IMR-90 (cell line): ENCODE measurements at regions not wholly inside any gene's neighbourhood (a gene's known extent, or its start where the extent isn't known, plus 50 kb on each side); places are given as distances from the start of the nearest gene placed in this dataset.

Experiments used
- ATAC-seq: fragments of 200-7000 bp; cut with Tn5 transposase; 2 replicates; pipeline ENCODE4 v1.9.1; 2020; ENCODE audit warnings: low read depth, mild to moderate bottlenecking, moderate library complexity
- BruUV-seq: library from RNA; stranded (reverse); fragments of 400-500 nt; replicated peaks from 2 replicates; lab custom pipeline; 2021; lab: Mats Ljungman, UMichigan
- CTCF ChIA-PET: fragments of 300-600 bp; formaldehyde crosslinking; extraction: SDS; loops from one replicate; lab custom pipeline; 2021; ENCODE audit warnings: antibody characterized with exemption; lab: Yijun Ruan, JAX
- POLR2A ChIA-PET: fragments of 300-600 bp; sonication (Branson Sonifier 250); formaldehyde crosslinking; loops from one replicate; lab custom pipeline; 2022; ENCODE audit warnings: antibody characterized with exemption; ENCODE audit not compliant: unreplicated experiment; lab: Charles Lee
- DNase-seq: peaks from one replicate; pipeline ENCODE4 v3.0.0; 2013
- H2AFZ ChIP-seq: replicated peaks from 2 replicates; pipeline ENCODE3; 2013; ENCODE audit warnings: low read length, mild to moderate bottlenecking; ENCODE audit not compliant: poor library complexity
- H2AK5ac ChIP-seq: 2 replicates; pipeline ENCODE4 v1.6.1; 2013; ENCODE audit warnings: low read depth, low read length, inconsistent platforms
- H2AK9ac ChIP-seq: replicated peaks from 2 replicates; pipeline ENCODE3; 2013; ENCODE audit warnings: mild to moderate bottlenecking, low read depth, low read length, moderate library complexity; ENCODE audit not compliant: poor library complexity
- H2BK120ac ChIP-seq: 2 replicates; pipeline ENCODE4 v1.6.1; 2013; ENCODE audit warnings: low read depth, low read length, inconsistent platforms
- H2BK15ac ChIP-seq: 3 replicates; pipeline ENCODE4 v1.6.1; 2013; ENCODE audit warnings: low read depth, low read length, inconsistent platforms
- H2BK20ac ChIP-seq: 2 replicates; pipeline ENCODE4 v1.6.1; 2013; ENCODE audit warnings: low read depth, mild to moderate bottlenecking, inconsistent platforms, low read length, moderate library complexity
- H2BK5ac ChIP-seq: 2 replicates; pipeline ENCODE4 v1.6.1; 2013; ENCODE audit warnings: mild to moderate bottlenecking, low read depth, low read length, inconsistent platforms; ENCODE audit not compliant: poor library complexity, severe bottlenecking
- H3K14ac ChIP-seq: replicated peaks from 2 replicates; pipeline ENCODE4 v1.6.1; 2013; ENCODE audit warnings: low read depth, low read length, inconsistent platforms
- H3K18ac ChIP-seq: 2 replicates; pipeline ENCODE4 v1.6.1; 2013; ENCODE audit warnings: low read depth, low read length, control low read depth
- H3K23ac ChIP-seq: 2 replicates; pipeline ENCODE4 v1.6.1; 2013; ENCODE audit warnings: low read depth, low read length, inconsistent platforms
- H3K27ac ChIP-seq: 2 replicates; pipeline ENCODE4 v1.5.1; 2013; ENCODE audit warnings: mild to moderate bottlenecking, control low read depth, low read length; ENCODE audit not compliant: insufficient read depth
- H3K27me3 ChIP-seq: 2 replicates; pipeline ENCODE4 v1.6.1; 2013; ENCODE audit warnings: low read length; ENCODE audit not compliant: control insufficient read depth, insufficient read depth
- H3K36me3 ChIP-seq: 2 replicates; pipeline ENCODE4 v1.6.1; 2013; ENCODE audit warnings: low read length, mixed read lengths; ENCODE audit not compliant: control insufficient read depth, insufficient read depth
- H3K4ac ChIP-seq: 2 replicates; pipeline ENCODE4 v1.6.1; 2013; ENCODE audit warnings: low read depth, low read length, inconsistent platforms
- H3K4me1 ChIP-seq: 2 replicates; pipeline ENCODE4 v1.6.1; 2013; ENCODE audit warnings: low read length, mixed read lengths; ENCODE audit not compliant: control insufficient read depth, insufficient read depth
- H3K4me2 ChIP-seq: 2 replicates; pipeline ENCODE4 v1.6.1; 2013; ENCODE audit warnings: low read depth, mild to moderate bottlenecking, control low read depth, low read length, moderate library complexity
- H3K4me3 ChIP-seq: 2 replicates; pipeline ENCODE4 v1.5.1; 2013; ENCODE audit warnings: low read depth, mild to moderate bottlenecking, control low read depth, low read length, moderate library complexity; ENCODE audit not compliant: insufficient read depth
- H3K56ac ChIP-seq: 2 replicates; pipeline ENCODE4 v1.6.1; 2013; ENCODE audit warnings: low read length, inconsistent platforms; ENCODE audit not compliant: insufficient read depth; ENCODE audit errors: extremely low read depth
- H3K79me1 ChIP-seq, 2 experiments: 2 replicates each; pipeline ENCODE4 v1.6.1; 2013; ENCODE audit warnings: low read length in 2 of 2, inconsistent platforms in 1 of 2, low read depth in 1 of 2
- H3K9ac ChIP-seq: 2 replicates; pipeline ENCODE4 v1.6.1; 2013; ENCODE audit warnings: low read depth, low read length, control low read depth
- H3K9me1 ChIP-seq: 2 replicates; pipeline ENCODE4 v1.6.1; 2013; ENCODE audit warnings: low read length, inconsistent platforms; ENCODE audit not compliant: insufficient read depth
- H3K9me3 ChIP-seq: 2 replicates; pipeline ENCODE4 v1.6.1; 2013; ENCODE audit warnings: low read length; ENCODE audit not compliant: control insufficient read depth, insufficient read depth
- H4K20me1 ChIP-seq: 2 replicates; pipeline ENCODE4 v1.6.1; 2013; ENCODE audit warnings: low read length, inconsistent platforms; ENCODE audit not compliant: insufficient read depth
- H4K5ac ChIP-seq: 2 replicates; pipeline ENCODE4 v1.6.1; 2013; ENCODE audit warnings: mild to moderate bottlenecking, low read depth, low read length, control low read depth
- H4K8ac ChIP-seq, 2 experiments: 2 replicates each; pipeline ENCODE4 v1.6.1; 2013; ENCODE audit warnings: low read depth in 2 of 2, low read length in 2 of 2, control low read depth in 1 of 2, inconsistent platforms in 1 of 2
- H4K91ac ChIP-seq: 2 replicates; pipeline ENCODE4 v1.6.1; 2013; ENCODE audit warnings: low read depth, low read length, inconsistent platforms; ENCODE audit not compliant: insufficient read depth
- MAZ ChIP-seq: IDR thresholded peaks from 2 replicates; pipeline ENCODE4 v1.6.1; 2012; ENCODE audit warnings: low read depth, mild to moderate bottlenecking, low read length, improper control_type of control experiment, moderate library complexity, borderline replicate concordance
- NFE2L2 ChIP-seq: fragments of 150-350 bp; IDR thresholded peaks from 2 replicates; pipeline ENCODE4 v1.6.1; 2016; ENCODE audit warnings: low read depth, mild to moderate bottlenecking, low read length
- POLR2A ChIP-seq: IDR thresholded peaks from 2 replicates; pipeline ENCODE4 v1.6.1; 2012; ENCODE audit warnings: mild to moderate bottlenecking, low read depth, low read length
- RFX5 ChIP-seq: IDR thresholded peaks from 2 replicates; pipeline ENCODE4 v1.8.0; 2012; ENCODE audit warnings: low read depth, mild to moderate bottlenecking, low read length, moderate library complexity
- WGBS, 2 experiments: methylation state at CpG; one replicate each; pipeline versions ENCODE4 v1.1.5 to v1.1.7; 2013; ENCODE audit warnings: missing lambda C conversion rate in 2 of 2; ENCODE audit not compliant: insufficient read length in 1 of 2; ENCODE audit errors: extremely low coverage in 2 of 2; 5-methylcytosine and 5-hydroxymethylcytosine counted together
- dilution Hi-C: fragments of 300-500 bp; cut with HindIII; formaldehyde crosslinking; loops from one replicate; pipeline ENCODE4 v1.14.3; 2018; ENCODE audit warnings: low sequenced_read_pairs; ENCODE audit not compliant: unreplicated experiment
- in situ Hi-C: fragments of 300-500 bp; cut with MboI; formaldehyde crosslinking; loops from 3 replicates; pipeline ENCODE4 v1.14.3; 2019; ENCODE audit warnings: low sequenced_read_pairs, inconsistent platforms, mixed read lengths
- intact Hi-C: fragments of 100-400 bp; cut with micrococcal nuclease; formaldehyde crosslinking; loops from 2 replicates; pipeline ENCODE4 v1.10.0; 2022

GRCh38 chr2:208794288-208794975, 387.8 kb downstream of the PTH2R start:
- Histone ChIP-seq H3K56ac (no peak overlapping the region), H4K20me1 (no peaks in the 10 kb centered on the region), H3K9me3 (peaks cover 9% of the 10 kb centered on the region; the same call in 1 of the 2 replicates), H2AK9ac (no peak overlapping the region), H3K9me1 (no peaks in the 10 kb centered on the region), H3K14ac (no peak overlapping the region), H3K36me3 (no peaks in the 10 kb centered on the region), H4K5ac (no peak overlapping the region), H3K4me2 (no peak overlapping the region), H4K8ac (no peak overlapping the region), H3K18ac (no peak overlapping the region), H4K91ac (no peak overlapping the region), H3K23ac (no peak overlapping the region), H2BK15ac (no peak overlapping the region), H2BK20ac (no peak overlapping the region), H3K4ac (no peak overlapping the region), H2BK5ac (no peak overlapping the region), H3K4me3 (no peak overlapping the region), H2AK5ac (no peak overlapping the region), H3K27me3 (no peaks in the 10 kb centered on the region), H2BK120ac (no peak overlapping the region), H3K27ac (no peak overlapping the region), H3K4me1 (no peaks in the 10 kb centered on the region), H3K79me1 (no peaks in the 10 kb centered on the region), H2AFZ (no peak overlapping the region), H3K9ac (no peak overlapping the region)
- BruUV-seq = no TSS peak
- in situ Hi-C loops = no loop called here
- ATAC-seq (no peak), DNase-seq (no peak)
- CTCF ChIA-PET = no interaction called here
- dilution Hi-C loops = no loop called here
- intact Hi-C loops = no loop called here
- WGBS, 2 experiments = no CpG with 5 or more reads among the region's 4 CpGs
- no peak for TF ChIP-seq NFE2L2
- TF ChIP-seq MAZ = no peak
- no peak for TF ChIP-seq RFX5
- TF ChIP-seq POLR2A = no peak
- POLR2A ChIA-PET = no interaction called here
